ENCODE measurements at regions not wholly inside any gene's neighbourhood (a gene's known extent, or its start where the extent isn't known, plus 50 kb on each side); places are given as distances from the start of the nearest gene placed in this dataset.

DNA sequence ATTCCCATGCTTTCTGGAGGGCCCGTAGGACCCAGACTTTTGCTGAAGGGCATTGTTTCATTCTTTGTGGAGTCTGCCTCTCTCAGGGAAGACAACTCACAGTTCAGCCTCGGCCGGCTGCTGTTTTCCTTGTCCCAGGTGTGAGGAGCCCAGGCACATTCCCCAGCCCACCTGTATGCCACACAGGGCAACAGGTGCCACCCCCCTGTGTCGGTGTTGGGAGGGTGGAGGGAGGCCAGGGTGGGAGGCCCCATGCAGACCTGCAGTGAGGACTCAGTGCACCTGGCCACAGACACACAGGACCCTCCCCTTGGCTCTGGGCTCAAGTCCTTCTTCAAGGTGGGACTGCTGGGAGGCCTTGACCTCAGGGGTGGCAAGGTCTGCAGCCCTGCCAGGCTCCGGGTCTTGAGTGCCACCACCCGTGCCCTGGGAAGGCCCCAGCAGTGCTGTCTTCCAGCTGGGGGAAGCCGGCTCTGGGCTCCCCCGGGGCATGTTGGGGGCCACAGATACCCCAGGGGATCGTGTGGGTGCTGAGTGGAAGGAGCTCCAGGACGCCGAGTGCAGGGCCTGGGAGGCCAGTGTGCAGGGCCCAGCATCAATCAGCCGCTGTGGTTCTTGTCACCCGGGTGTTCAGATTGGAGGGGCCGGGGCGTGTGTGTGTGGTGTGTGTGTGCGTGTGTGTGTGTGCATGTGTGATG lies 1286.1 kb downstream of the BRD1 start:
- Histone ChIP-seq H3K4me3 (no peak overlapping the region), H3K27ac (no peak overlapping the region)
- DNase-seq (ENCODE audit: low spot score): no peak
- TF ChIP-seq, protein P1, sequence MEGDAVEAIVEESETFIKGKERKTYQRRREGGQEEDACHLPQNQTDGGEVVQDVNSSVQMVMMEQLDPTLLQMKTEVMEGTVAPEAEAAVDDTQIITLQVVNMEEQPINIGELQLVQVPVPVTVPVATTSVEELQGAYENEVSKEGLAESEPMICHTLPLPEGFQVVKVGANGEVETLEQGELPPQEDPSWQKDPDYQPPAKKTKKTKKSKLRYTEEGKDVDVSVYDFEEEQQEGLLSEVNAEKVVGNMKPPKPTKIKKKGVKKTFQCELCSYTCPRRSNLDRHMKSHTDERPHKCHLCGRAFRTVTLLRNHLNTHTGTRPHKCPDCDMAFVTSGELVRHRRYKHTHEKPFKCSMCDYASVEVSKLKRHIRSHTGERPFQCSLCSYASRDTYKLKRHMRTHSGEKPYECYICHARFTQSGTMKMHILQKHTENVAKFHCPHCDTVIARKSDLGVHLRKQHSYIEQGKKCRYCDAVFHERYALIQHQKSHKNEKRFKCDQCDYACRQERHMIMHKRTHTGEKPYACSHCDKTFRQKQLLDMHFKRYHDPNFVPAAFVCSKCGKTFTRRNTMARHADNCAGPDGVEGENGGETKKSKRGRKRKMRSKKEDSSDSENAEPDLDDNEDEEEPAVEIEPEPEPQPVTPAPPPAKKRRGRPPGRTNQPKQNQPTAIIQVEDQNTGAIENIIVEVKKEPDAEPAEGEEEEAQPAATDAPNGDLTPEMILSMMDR (IDR thresholded peaks at IDR 0.05): no peak

DNA sequence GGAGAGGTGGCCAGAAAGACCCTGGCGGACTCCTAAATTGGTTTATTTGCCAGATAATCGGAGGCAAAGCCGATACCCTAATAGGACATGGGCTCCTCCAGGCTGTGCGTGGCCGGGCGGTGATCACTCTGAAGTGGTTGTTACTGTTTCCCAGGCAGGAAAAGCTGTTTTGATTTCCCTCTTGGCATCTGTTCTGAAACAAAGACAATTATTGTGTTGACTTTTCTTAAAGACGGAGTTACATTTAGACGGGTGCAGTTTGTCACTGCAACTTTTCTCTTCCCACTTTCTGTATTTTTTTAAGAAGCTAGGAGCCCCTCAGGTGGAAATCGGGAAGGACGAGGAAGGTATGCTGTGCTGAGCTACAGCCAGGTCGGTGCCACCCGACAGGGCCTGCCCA lies 1288.4 kb downstream of the BRD1 start:
- DNase-seq (ENCODE audit: low spot score): no peak
- Histone ChIP-seq H3K27ac (no peak overlapping the region), H3K4me3 (no peak overlapping the region)
- TF ChIP-seq, protein P1 (IDR thresholded peaks at IDR 0.05): no peak

DNA sequence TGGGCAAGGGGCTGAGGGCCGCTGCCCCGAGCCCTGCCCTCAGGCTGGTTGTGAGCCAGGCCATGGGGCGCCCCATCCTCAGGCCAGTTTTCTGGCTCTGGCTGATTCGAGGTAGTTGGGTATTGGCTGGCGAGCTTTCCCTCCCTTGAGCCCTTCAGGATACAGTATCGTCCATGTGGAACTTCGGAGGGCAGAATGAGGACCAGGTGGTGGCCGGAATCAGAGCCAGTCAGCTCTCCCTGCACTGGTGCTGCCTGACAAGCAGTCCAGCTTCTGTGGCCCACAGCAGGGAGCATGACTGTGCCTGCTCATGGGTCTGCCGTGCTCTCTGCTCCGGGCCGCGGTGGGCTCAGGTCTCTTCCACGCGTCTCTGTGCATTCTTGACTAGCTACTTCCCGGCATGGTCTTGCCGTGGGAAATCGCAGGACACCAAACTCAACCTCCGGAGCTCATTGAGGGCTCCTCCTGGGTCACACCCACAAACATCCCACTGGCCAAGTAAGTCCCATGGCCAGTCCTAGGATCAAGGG lies 1289.3 kb downstream of the BRD1 start:
- no peak overlapping the region for H3K4me3 ChIP-seq
- TF ChIP-seq, protein P1 (IDR thresholded peaks at IDR 0.05): no peak
- DNase-seq (ENCODE audit: low spot score): no peak
- H3K27ac ChIP-seq: no peak overlapping the region

DNA sequence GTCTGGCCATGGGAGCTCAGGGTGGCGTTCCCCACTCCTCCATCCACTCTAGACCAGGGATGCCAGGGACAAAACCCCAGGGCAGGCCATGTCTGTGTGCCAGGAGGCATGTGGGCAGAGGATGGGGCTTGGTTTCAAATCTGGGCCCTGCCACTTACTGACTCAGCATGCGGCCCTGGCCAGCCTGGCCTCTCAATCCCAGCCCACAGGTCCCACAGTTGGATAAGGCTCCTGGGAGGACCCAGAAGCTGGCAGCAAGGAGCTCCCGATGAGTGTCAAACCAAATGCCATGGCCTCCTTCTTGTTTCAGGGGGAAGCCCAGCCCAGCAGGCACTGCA lies 1290.4 kb downstream of the BRD1 start:
- H3K27ac ChIP-seq: peak overlapping the region in 1 of 2 donors; percentile 1
- H3K4me3 ChIP-seq: no peak overlapping the region
- DNase-seq (ENCODE audit: low spot score): no peak
- TF ChIP-seq, protein P1 (IDR thresholded peaks at IDR 0.05): no peak

DNA sequence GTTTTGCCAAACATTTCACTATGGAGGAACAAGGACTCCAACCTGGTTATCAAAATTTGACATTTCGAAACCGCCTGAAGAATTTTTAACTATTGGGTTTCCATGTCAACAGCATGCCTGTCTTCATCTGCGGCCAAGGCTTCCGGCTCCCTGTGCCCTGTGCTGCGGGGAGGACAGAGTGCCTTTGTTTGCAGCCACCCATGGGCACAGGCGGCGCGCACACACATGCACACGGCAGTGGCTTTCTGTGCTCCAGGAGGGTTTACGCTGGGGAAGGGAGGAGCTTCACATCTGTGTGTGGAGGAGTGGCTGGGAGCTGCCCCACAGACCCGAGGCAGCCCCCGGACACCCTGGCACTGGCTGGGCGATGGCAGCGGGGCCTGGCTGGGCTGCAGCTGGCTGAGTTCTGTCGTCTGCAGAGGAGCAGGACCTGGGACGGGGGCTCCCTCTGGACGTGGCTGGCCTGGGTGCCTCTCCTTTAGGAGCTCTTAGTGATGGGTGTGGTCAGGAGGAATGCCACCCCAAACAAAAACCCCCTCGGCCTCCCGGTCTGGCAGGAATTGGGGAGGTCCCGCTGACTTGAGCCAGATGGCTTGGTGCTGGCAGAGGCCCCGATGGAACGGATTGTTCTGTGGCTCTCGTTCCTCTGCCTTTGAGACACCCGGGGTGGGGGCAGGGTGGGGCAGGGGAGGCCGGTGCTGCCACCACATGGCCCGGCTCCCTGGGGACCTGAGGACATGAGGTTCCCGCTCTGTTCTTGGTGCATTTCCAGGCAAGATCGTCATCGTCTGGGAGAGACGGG lies 1290.9 kb downstream of the BRD1 start:
- no peak for DNase-seq (ENCODE audit: low spot score)
- Histone ChIP-seq H3K27ac (peak overlapping the region in 1 of 2 donors; percentile 28), H3K4me3 (no peak overlapping the region)
- TF ChIP-seq, protein P1 (IDR thresholded peaks at IDR 0.05): no peak

DNA sequence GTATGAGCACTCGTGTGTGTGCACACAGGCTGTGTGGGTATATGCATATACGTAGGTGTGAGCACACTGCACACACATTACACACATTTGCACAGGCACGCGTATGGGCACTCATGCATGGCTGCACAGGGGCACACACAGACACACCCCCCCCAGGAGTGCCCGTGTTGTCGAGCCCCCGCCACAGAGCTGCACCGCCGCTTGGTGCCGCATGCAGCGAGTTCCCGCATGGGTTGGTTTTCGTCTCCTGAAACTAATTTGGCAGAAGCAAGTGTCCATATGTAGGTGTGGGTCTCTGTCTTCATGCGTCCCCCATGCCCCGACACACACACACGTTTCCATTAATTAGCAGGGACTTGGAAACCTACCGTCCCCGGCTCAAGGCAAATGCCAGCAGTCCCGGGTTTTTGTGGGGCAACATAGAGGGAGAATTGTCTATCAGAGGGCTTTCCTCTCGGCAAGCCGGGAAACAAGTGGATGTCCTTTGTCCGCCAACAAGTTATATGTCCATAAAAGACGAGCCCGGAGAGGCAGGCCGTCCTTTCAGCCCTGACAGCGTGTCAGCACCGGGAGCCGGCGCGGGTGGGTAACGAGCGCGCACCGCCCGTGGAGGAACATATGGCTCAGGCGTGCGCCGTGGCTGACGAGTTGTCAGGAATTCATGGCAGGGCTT lies 1291.7 kb downstream of the BRD1 start:
- DNase-seq (ENCODE audit: low spot score): no peak
- TF ChIP-seq, protein P1 (IDR thresholded peaks at IDR 0.05): no peak
- Histone ChIP-seq H3K4me3 (no peak overlapping the region), H3K27ac (peak overlapping the region in 1 of 2 donors; percentile 28)
